GM23248 (cell line): ENCODE measurements at regions not wholly inside any gene's neighbourhood (a gene's known extent, or its start where the extent isn't known, plus 50 kb on each side); places are given as distances from the start of the nearest gene placed in this dataset.

Experiments used
- EZH2 ChIP-seq: fragments of 200-600 bp; sonication (generic); IDR thresholded peaks from 2 replicates; pipeline ENCODE4 v1.6.1; 2018; ENCODE audit warnings: antibody characterized with exemption, mild to moderate bottlenecking; ENCODE audit not compliant: insufficient read depth, poor library complexity, severe bottlenecking
- EZH2phosphoT487 ChIP-seq: fragments of 200-600 bp; sonication (generic); IDR thresholded peaks from 2 replicates; pipeline ENCODE4 v1.6.1; 2018; ENCODE audit warnings: antibody characterized with exemption, moderate library complexity, mild to moderate bottlenecking, low read depth; ENCODE audit not compliant: insufficient read depth

GRCh38 chr4:106818764-106819163, 217.3 kb downstream of the DKK2 start:
- TF ChIP-seq EZH2phosphoT487 = no peak
- TF ChIP-seq EZH2 = no peak
